ENCODE measurements at regions not wholly inside any gene's neighbourhood (a gene's known extent, or its start where the extent isn't known, plus 50 kb on each side); places are given as distances from the start of the nearest gene placed in this dataset.

DNA sequence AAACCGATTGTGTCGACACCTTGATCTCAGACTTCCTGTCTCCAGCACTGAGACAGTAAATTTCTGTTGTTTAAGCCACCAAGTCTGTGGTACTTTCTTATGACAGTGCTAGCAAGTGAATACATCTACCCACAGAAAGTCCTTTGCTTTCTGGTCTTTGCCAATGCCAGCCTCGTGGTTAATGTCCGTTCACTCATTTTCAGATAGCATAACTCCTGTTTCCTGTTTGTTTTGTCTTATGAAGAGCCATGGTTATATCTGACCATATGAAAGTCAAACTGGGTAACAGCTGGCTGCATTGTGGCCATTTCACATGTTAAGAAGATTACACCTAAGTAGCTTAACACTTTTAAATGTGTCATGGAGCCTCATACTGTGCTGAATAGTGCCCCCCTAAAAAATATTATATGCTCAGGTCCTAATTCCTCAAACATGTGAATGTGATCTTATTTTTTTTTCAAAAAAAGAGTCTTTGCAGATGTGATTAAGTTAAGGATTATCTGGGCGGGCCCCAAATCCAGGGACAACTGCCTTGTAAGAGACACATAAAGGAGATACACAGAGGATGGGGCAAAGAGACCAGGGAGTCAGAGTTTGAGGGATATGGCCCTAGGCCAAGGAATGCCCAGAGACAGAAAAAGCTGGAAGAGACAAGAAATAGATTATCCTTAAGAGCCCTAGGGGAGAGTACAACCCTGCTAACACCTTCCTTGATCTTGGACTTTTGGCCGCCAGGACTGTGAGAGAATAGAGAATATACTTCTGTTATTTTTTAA, 118.0 kb downstream of the KCNE4 start:
- TF ChIP-seq POLR2AphosphoS5 (IDR thresholded peaks at IDR 0.05) (no peak), POLR2A (IDR thresholded peaks at IDR 0.05) (no peak)
- TF ChIP-seq, protein P1, sequence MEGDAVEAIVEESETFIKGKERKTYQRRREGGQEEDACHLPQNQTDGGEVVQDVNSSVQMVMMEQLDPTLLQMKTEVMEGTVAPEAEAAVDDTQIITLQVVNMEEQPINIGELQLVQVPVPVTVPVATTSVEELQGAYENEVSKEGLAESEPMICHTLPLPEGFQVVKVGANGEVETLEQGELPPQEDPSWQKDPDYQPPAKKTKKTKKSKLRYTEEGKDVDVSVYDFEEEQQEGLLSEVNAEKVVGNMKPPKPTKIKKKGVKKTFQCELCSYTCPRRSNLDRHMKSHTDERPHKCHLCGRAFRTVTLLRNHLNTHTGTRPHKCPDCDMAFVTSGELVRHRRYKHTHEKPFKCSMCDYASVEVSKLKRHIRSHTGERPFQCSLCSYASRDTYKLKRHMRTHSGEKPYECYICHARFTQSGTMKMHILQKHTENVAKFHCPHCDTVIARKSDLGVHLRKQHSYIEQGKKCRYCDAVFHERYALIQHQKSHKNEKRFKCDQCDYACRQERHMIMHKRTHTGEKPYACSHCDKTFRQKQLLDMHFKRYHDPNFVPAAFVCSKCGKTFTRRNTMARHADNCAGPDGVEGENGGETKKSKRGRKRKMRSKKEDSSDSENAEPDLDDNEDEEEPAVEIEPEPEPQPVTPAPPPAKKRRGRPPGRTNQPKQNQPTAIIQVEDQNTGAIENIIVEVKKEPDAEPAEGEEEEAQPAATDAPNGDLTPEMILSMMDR (IDR thresholded peaks at IDR 0.05) = no peak
- no peak overlapping the region for H3K27ac ChIP-seq
- no peaks in the 10 kb centered on the region for H3K36me3 ChIP-seq
- no peak for DNase-seq (ENCODE audit: low spot score)
- H3K4me1 ChIP-seq (replicated peaks) = no peaks in the 10 kb centered on the region
- H3K27me3 ChIP-seq (replicated peaks; ENCODE audit: insufficient read depth) = no peaks in the 10 kb centered on the region
- intact Hi-C loops (cut with DNase I) = no loop called here
- H3K9me3 ChIP-seq = no peaks in the 10 kb centered on the region
- no peak overlapping the region for H3K4me3 ChIP-seq
- WGBS = 85% methylated on average over 6 of the region's 6 CpGs

DNA sequence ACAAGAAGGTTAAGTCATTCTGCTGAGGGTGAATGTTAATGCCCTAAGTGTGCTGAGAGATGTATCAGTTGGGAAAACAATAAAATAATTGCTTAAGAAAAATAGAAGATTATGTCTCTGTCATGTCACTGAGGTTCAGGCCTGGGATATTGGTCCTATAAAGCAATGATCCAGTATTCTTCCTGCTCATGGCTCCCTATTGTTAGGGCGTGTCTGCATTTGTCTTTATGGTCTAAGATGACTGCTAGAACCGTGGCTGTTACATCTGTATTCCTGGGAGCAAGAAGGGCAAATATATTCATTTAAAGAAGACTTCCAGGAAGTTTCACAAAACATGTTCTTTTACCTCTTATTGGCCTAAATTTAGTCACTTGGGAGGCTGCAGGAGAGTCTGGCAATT, 125.0 kb downstream of the KCNE4 start:
- Histone ChIP-seq H3K27ac (no peak overlapping the region), H3K27me3 (replicated peaks; ENCODE audit: insufficient read depth) (no peaks in the 10 kb centered on the region), H3K4me3 (no peak overlapping the region), H3K4me1 (replicated peaks) (no peaks in the 10 kb centered on the region), H3K9me3 (no peaks in the 10 kb centered on the region), H3K36me3 (no peaks in the 10 kb centered on the region)
- WGBS = 71% methylated on average over 2 of the region's 2 CpGs
- TF ChIP-seq, protein P1 (IDR thresholded peaks at IDR 0.05) = no peak
- TF ChIP-seq POLR2AphosphoS5 (IDR thresholded peaks at IDR 0.05) (no peak), POLR2A (IDR thresholded peaks at IDR 0.05) (no peak)
- no peak for DNase-seq (ENCODE audit: low spot score)
- intact Hi-C loops (cut with DNase I) = no loop called here

DNA sequence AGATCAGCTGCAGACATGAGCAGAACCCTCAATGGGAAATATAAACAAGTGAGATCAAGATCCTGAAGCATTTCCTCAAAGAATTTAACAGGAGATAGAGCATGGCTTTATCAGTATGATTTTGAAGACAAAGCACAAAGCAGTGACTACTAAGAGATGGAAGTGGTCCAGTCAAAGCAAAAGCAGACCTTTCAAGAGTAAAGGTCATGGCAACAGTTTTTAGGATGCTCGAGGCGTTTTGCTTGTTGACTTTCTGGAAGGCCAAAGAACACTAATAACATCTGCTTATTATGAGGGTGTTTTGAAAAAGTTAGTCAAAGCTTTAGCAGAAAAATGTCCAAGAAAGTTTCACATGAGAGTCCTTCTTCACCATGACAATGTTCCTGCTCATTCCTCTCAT, 128.5 kb downstream of the KCNE4 start:
- H3K27me3 ChIP-seq (replicated peaks; ENCODE audit: insufficient read depth) = no peaks in the 10 kb centered on the region
- intact Hi-C loops (cut with DNase I) = no loop called here
- no peak overlapping the region for H3K27ac ChIP-seq
- H3K4me3 ChIP-seq = no peak overlapping the region
- no peaks in the 10 kb centered on the region for H3K9me3 ChIP-seq
- no peaks in the 10 kb centered on the region for H3K4me1 ChIP-seq (replicated peaks)
- DNase-seq (ENCODE audit: low spot score) = no peak
- no peaks in the 10 kb centered on the region for H3K36me3 ChIP-seq
- WGBS = 54% methylated on average over 2 of the region's 2 CpGs
- TF ChIP-seq, protein P1 (IDR thresholded peaks at IDR 0.05) = no peak
- TF ChIP-seq POLR2A (IDR thresholded peaks at IDR 0.05) (no peak), POLR2AphosphoS5 (IDR thresholded peaks at IDR 0.05) (no peak)

DNA sequence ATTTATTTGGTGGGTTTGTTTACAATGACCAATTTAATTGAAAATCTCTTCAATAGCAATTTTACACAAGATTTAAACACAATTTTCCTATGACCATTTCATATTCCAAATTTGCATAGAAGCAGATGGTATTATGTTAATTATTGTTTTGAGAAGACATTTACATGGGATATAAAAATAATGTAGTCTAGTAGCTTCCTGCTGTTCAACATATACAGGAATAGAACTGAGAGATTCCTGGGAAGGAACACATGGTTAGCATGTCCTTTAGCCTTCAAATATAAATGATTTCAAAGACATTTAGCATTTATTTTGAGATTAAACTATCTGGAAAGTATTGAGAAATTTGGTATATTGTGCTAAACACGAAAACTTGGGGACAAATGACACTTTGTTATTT, 129.6 kb downstream of the KCNE4 start:
- TF ChIP-seq, protein P1 (IDR thresholded peaks at IDR 0.05) = no peak
- TF ChIP-seq POLR2AphosphoS5 (IDR thresholded peaks at IDR 0.05) (no peak), POLR2A (IDR thresholded peaks at IDR 0.05) (no peak)
- H3K27me3 ChIP-seq (replicated peaks; ENCODE audit: insufficient read depth) = no peaks in the 10 kb centered on the region
- H3K36me3 ChIP-seq = no peaks in the 10 kb centered on the region
- H3K4me1 ChIP-seq (replicated peaks) = no peaks in the 10 kb centered on the region
- intact Hi-C loops (cut with DNase I) = no loop called here
- no peak overlapping the region for H3K27ac ChIP-seq
- no peak for DNase-seq (ENCODE audit: low spot score)
- H3K4me3 ChIP-seq = no peak overlapping the region
- 81% methylated on average over 1 of the region's 1 CpG for WGBS
- H3K9me3 ChIP-seq = no peaks in the 10 kb centered on the region

DNA sequence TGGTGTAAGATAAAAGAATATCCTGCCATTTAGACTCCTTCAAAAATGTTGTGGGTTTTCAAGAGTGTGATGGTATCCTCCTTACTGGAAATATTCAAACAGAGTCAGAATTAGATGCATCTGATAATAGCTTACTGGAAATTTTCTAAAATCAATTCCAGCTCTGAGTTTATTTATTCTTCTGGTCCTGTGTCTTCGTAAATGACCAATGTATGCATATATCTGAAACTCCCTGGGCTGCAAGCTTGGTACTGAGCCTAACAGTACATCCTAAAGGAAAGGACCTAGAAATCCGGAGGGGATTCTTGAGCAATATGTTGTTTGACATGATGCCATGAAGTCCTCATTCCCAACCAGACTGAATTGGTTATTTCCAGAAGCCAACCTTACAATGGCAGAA, 130.4 kb downstream of the KCNE4 start:
- intact Hi-C loops (cut with DNase I) = no loop called here
- H3K27ac ChIP-seq = no peak overlapping the region
- TF ChIP-seq, protein P1 (IDR thresholded peaks at IDR 0.05) = no peak
- TF ChIP-seq POLR2A (IDR thresholded peaks at IDR 0.05) (no peak), POLR2AphosphoS5 (IDR thresholded peaks at IDR 0.05) (no peak)
- H3K27me3 ChIP-seq (replicated peaks; ENCODE audit: insufficient read depth) = no peaks in the 10 kb centered on the region
- WGBS = 87% methylated on average over 2 of the region's 2 CpGs
- H3K9me3 ChIP-seq = no peaks in the 10 kb centered on the region
- H3K36me3 ChIP-seq = no peaks in the 10 kb centered on the region
- H3K4me3 ChIP-seq = no peak overlapping the region
- DNase-seq (ENCODE audit: low spot score) = no peak
- no peaks in the 10 kb centered on the region for H3K4me1 ChIP-seq (replicated peaks)
